D341Med (cell line): ENCODE measurements at regions not wholly inside any gene's neighbourhood (a gene's known extent, or its start where the extent isn't known, plus 50 kb on each side); places are given as distances from the start of the nearest gene placed in this dataset.

Source experiments
- DNase-seq: peaks from one replicate; pipeline ENCODE4 v3.0.0; 2012; ENCODE audit warnings: low spot score

- DNase-seq = no peak
Measured at GRCh38 chr10:1950803-1951495, 213.6 kb upstream of the ADARB2 start.

DNA sequence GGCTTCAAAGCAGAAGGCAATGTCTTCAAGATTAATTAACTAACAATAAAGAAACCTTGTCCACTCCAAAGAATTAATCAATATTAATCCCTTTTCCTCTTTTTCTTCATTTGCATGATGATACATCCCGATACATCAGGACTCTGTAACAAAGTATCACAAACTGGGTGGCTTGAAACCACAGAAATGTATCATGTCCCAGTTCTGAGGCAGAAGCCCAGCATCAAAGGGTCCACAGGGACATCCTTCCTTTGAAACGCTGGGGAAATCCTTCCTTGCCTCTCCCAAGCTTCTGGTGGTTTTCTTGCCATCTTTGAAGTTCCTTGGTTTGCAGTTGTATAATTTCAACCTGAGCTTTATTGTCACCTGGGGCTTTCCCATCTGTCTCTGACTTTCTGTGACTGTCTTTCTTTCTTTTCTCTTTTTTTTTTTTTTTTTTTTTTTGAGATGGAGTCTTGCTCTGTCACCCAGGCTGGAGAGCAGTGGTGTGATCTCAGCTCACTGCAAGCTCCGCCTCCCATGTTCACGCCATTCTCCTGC is 210.2 kb upstream of the ADARB2 start:
- DNase-seq = no peak

DNA sequence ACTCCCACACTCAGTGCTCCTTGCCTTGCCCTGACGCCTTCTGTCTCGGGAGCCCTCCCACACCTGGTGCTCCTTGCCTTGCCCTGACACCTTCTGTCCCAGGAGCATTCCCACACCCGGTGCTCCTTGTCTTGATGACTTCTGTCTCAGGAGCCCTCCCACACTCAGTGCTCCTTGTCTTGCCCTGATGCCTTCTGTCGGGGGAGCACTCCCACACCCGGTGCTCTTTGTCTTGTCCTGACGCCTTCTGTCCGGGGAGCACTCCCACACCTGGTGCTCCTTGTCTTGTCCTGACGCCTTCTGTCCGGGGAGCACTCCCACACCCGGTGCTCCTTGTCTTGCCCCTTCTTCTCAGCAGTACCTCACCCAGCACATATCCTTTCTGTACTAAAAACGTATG is 207.2 kb upstream of the ADARB2 start:
- DNase-seq = no peak

DNA sequence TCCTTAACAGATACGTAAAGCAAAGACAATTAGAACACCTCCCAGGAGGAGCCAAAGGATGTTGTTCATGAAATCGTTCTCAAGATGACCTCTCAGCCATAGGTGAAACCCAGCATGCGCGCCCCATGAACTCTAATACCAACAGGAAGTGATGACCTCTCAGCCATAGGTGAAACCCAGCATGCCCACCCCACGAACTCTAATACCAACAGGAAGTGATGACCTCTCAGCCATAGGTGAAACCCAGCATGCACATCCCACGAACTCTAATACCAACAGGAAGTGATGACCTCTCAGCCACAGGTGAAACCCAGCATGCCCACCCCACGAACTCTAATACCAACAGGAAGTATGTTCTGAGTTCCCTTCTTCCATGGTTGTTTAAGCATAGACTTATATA is 205.2 kb upstream of the ADARB2 start:
- no peak for DNase-seq

DNA sequence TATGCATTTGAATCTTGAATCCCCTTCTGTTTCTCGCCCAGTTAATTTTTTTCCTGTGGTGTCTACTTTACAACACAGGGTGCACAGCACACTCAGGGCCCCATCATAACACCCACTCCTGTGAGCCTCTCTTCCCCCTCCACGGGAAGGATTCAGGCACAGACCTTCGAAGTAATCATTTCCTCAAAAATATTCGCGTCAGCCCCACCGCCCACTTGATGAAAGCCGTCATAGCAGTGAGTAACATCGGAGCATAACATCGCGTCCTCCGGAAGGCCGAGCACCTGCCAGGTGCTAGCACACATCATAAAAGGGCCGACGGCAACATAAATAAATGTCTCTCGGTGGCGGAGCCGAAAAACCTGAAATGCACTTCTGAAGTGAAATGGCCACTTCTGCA is 201.7 kb upstream of the ADARB2 start:
- no peak for DNase-seq

GRCh38 chr10:1938317-1938716 is 201.0 kb upstream of the ADARB2 start:
- no peak for DNase-seq

GRCh38 chr10:1935912-1936311 is 198.6 kb upstream of the ADARB2 start:
- no peak for DNase-seq

GRCh38 chr10:1933215-1933614 is 195.9 kb upstream of the ADARB2 start:
- no peak for DNase-seq

GRCh38 chr10:1932692-1933094 is 195.4 kb upstream of the ADARB2 start:
- DNase-seq = no peak

DNA sequence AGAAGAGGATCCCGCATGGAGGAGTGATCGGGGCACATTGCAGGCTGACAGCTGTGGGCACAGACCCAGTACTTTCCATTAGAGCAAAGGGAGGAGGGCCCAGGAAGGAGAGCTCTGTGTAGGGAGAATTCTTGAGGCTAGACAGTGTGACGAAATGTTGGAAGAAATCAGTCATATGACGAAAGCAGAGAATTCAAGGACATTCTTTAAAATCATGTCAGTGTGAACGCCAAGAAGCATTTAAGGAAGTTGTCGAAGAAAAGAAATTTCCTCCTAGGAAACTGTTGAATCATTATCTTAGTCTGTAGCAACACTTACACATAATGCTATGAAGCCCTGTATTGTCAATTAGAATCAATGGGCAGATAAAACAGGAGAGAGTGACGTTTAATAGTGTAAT is 191.3 kb upstream of the ADARB2 start:
- DNase-seq = no peak

DNA sequence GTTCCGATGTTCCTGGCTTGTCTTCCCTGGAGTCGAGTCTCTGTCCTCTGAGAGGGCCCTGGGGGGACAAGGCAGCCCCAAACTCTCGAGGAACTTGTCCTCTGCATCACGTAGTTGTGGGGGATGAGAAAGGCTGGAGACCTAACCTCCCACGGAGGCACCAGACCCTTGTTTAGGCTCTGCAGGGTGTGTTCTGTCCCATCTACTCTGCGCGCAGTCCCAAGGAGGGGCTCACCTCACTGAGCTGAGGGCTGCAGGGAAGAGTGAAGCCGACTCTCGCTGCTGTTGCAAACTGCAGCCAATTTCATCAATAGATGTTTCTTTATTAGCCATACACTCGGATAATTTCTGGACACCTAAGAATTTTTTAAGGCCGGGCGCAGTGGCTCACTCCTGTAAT is 186.7 kb upstream of the ADARB2 start:
- no peak for DNase-seq

DNA sequence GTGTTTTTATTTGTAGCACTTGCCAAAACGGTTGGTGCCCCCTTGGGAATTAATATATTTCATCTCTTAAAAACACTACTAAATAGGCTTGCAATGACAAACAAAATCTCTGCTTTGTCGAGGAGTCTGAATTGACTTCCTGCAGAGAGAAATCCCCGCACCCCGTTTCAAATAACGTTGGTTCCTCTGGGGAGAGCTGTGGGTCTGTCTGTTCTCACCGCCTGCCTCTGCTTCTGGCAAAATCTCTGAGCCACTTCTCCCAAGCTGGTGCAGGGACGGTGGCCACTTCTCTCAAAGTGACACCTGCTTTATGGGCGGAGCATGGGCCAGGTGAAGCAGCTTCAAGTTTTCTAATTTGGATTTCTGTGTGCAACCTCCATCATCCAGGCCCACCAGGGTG is 186.3 kb upstream of the ADARB2 start:
- no peak for DNase-seq

- no peak for DNase-seq
Measured at GRCh38 chr10:1920941-1921340, 183.6 kb upstream of the ADARB2 start.

- DNase-seq = no peak
Measured at GRCh38 chr10:1920127-1920526, 182.8 kb upstream of the ADARB2 start.

GRCh38 chr10:1911771-1912170 is 174.4 kb upstream of the ADARB2 start:
- DNase-seq = no peak

DNA sequence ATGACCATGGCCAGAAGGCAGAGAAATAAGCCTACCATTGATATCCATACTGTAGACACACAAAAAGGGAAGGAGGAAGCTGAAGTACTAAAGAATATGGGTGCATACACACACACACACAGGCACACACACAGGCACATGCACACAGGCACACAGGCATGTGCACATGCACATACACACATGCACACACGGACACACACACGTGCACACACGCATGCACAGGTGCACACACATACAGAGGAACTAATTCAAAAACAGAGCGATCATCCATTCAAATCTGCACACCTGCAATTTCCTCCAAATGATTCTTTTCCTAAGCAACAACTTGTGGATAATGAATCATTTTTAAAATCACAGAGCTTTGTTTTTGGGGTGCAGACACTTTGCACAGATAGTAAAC is 166.7 kb upstream of the ADARB2 start:
- DNase-seq = no peak

DNA sequence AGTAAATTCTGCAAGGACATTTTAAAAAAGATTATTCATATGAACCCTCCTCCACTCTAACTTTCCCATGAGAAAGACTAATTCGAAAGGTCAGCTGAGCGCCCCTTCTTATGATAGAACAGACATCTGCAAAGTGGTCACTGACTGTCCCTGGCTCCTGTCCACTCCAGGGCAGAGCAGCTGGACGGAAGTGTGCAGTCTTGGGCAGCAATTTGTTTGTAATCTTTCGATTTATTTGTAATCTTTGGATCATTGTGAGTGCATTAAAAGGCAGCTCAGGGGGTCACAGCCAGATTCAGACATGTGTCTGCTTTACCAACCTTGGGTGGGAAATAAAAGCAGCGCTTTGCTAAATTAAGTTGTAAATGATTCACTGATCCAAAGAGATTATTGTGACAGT is 158.8 kb upstream of the ADARB2 start:
- DNase-seq = no peak

GRCh38 chr10:1895691-1896090 is 158.4 kb upstream of the ADARB2 start:
- DNase-seq = no peak

- no peak for DNase-seq
Measured at GRCh38 chr10:1894912-1895311, 157.6 kb upstream of the ADARB2 start.

- DNase-seq = no peak
Measured at GRCh38 chr10:1893941-1894340, 156.6 kb upstream of the ADARB2 start.

DNA sequence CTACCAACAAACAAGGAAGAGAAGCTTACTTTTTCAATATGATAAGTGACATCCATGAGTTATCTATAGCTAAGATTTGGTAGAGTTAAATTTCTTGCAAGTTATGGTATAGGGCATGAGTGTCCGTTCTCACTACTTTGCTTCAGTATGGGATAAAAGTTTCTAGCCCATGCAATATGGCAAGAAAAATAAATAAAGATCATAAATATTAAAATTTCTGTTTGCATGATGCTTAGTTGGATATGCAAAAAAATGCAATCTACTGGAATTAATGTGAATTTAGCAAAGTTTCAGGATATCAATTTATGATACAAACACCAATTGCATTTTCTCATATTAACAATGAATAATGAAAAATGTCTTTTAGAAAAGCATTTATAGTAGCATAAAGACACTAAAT is 148.7 kb upstream of the ADARB2 start:
- DNase-seq = no peak

GRCh38 chr10:1882728-1883127 is 145.4 kb upstream of the ADARB2 start:
- DNase-seq = no peak

DNA sequence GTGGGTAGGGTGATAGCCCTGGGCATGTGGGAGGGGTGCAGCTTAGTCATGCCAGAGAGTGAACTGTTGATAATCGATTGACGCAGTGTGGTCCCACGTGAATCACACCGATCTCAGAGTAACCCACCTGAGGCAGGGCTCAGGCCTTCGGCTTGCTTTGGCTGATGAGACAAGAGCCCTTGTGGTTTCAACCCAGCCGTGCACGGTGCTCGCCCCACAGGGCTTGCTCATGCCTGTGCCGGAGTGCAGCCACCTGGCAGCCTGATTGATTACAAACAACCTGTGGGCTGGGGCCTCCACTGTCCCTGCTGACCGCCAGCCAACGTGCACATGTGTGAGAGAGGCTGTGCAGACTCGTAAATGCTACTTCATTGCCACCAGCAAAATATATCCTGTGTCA is 144.9 kb upstream of the ADARB2 start:
- no peak for DNase-seq

- DNase-seq = no peak
Measured at GRCh38 chr10:1881636-1882035, 144.3 kb upstream of the ADARB2 start.
